ENCODE measurements at regions not wholly inside any gene's neighbourhood (a gene's known extent, or its start where the extent isn't known, plus 50 kb on each side); places are given as distances from the start of the nearest gene placed in this dataset.

DNA sequence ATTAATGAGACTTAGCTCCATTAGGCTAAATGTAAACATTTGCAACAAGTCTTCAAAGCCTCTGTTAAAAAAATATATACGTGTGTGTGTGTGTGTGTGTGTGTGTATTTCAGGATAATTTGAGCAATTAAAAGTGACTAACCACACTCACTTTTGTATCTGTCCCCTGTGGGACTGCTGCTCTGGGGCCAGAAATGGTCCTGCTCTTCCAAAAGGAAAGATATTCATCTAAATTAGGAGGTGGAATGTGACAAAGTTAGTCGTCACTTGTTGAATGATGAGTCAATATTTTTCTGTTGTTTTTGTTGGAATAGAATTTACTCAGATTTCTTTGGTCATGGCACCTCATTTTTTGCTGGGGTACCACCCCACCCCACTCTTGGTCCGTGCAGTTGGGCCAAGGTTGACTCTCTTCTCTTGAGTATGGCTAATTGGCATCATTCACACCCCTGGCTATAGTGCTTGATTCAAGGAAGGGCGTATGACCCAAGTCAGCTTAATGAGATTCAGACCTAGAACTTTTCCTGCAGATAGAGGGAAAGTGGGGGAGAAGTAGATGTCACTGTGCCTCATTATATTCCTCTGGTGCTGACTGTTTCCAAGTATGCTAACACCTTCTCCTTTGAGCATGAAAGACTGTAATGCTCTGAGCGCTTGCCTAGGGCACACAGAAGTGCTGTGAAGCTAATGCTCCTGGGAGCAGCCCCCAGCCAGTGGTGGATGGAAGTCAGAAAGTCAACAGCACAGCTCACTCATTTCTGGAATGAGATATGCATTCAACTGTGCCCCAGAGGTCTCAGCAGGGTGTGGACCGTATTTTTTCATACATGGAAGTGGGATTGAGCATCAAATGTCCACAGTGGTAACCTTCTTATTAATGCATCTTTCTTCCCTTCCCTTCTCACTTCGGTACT lies 577.0 kb upstream of the TBX3 start:
- H3K9me3 Mint-ChIP-seq (ENCODE audit: low read depth) = no peaks in the 10 kb centered on the region
- no peaks in the 10 kb centered on the region for H3K36me3 Mint-ChIP-seq (ENCODE audit: insufficient read depth)
- H3K27ac Mint-ChIP-seq = no peak overlapping the region
- H3K4me1 Mint-ChIP-seq (ENCODE audit: low read depth) = peaks cover 9% of the 10 kb centered on the region
- H3K27me3 Mint-ChIP-seq = peaks cover 41% of the 10 kb centered on the region
- TF ChIP-seq, protein P1, sequence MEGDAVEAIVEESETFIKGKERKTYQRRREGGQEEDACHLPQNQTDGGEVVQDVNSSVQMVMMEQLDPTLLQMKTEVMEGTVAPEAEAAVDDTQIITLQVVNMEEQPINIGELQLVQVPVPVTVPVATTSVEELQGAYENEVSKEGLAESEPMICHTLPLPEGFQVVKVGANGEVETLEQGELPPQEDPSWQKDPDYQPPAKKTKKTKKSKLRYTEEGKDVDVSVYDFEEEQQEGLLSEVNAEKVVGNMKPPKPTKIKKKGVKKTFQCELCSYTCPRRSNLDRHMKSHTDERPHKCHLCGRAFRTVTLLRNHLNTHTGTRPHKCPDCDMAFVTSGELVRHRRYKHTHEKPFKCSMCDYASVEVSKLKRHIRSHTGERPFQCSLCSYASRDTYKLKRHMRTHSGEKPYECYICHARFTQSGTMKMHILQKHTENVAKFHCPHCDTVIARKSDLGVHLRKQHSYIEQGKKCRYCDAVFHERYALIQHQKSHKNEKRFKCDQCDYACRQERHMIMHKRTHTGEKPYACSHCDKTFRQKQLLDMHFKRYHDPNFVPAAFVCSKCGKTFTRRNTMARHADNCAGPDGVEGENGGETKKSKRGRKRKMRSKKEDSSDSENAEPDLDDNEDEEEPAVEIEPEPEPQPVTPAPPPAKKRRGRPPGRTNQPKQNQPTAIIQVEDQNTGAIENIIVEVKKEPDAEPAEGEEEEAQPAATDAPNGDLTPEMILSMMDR (IDR thresholded peaks at IDR 0.05; ENCODE audit: unreplicated experiment) = no peak
- no peak overlapping the region for H3K4me3 Mint-ChIP-seq (ENCODE audit: low read depth)
- no peak for DNase-seq (ENCODE audit: low spot score, unreplicated experiment)

DNA sequence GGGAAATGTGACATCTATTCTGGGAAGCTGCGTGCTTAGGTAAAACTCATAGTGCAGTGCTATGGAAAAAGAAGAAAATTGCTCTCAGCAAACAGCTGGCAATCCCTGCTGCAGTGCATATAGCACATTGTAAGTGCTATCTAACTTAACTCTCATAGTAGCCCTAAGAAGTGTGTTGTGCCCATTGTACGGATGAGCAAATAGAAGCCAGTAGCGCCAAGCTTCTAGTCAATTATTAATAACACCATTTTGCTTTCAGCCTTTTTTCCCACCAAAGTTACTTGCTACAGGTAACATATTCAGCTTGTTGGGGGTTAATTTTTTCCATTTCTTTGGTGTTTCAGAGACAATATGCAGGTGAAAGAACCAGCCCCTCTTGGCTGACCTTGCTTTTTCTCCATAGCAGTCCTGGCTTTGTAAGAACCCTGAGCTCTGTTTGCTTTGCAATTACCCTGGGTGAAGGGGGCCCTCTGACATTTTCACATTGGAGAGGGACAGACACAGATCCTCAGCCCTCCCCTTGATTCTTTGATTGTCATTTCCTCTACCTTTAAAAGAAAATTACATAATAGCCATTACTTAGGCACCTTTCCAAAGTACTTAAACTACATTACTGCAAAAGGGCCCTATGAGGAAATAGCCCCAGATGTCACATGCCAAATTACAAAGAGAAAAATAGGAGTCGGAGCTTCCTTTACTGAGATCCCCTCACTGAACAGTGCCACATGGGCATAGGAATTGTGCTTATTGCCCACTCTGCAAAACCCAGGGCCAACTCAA lies 576.2 kb upstream of the TBX3 start:
- Mint-ChIP-seq H3K4me3 (ENCODE audit: low read depth) (no peak overlapping the region), H3K27me3 (peaks cover 40% of the 10 kb centered on the region), H3K36me3 (ENCODE audit: insufficient read depth) (no peaks in the 10 kb centered on the region), H3K4me1 (ENCODE audit: low read depth) (peaks cover 9% of the 10 kb centered on the region), H3K9me3 (ENCODE audit: low read depth) (no peaks in the 10 kb centered on the region), H3K27ac (no peak overlapping the region)
- TF ChIP-seq, protein P1 (IDR thresholded peaks at IDR 0.05; ENCODE audit: unreplicated experiment) = no peak
- DNase-seq (ENCODE audit: low spot score, unreplicated experiment) = no peak

- TF ChIP-seq, protein P1 (IDR thresholded peaks at IDR 0.05; ENCODE audit: unreplicated experiment) = no peak
- H3K36me3 Mint-ChIP-seq (ENCODE audit: insufficient read depth) = no peaks in the 10 kb centered on the region
- H3K4me3 Mint-ChIP-seq (ENCODE audit: low read depth) = no peak overlapping the region
- no peak overlapping the region for H3K27ac Mint-ChIP-seq
- peaks cover 34% of the 10 kb centered on the region for H3K27me3 Mint-ChIP-seq
- no peaks in the 10 kb centered on the region for H3K9me3 Mint-ChIP-seq (ENCODE audit: low read depth)
- peaks cover 9% of the 10 kb centered on the region for H3K4me1 Mint-ChIP-seq (ENCODE audit: low read depth)
- no peak for DNase-seq (ENCODE audit: low spot score, unreplicated experiment)
Measured at GRCh38 chr12:115257791-115258190, 573.8 kb upstream of the TBX3 start.

DNA sequence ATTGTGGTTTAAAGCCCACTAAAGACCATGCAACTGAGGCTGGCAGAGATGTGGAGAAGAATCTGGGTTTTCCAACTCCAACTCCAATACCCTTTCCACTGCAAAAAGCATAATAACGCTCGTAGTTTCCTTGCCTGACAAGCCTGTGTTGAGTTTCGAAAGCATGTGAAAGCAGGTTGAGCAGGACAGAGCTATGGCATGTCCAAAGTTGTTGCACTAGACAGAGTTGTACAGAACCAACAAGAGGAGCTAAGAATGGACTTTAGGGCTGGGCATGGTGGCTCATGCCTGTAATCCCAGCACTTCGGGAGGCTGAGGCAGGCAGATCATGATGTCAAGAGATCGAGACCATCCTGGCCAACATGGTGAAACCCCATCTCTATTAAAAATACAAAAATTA lies 572.0 kb upstream of the TBX3 start:
- no peak for DNase-seq (ENCODE audit: low spot score, unreplicated experiment)
- peaks cover 38% of the 10 kb centered on the region for H3K27me3 Mint-ChIP-seq
- peaks cover 8% of the 10 kb centered on the region for H3K4me1 Mint-ChIP-seq (ENCODE audit: low read depth)

DNA sequence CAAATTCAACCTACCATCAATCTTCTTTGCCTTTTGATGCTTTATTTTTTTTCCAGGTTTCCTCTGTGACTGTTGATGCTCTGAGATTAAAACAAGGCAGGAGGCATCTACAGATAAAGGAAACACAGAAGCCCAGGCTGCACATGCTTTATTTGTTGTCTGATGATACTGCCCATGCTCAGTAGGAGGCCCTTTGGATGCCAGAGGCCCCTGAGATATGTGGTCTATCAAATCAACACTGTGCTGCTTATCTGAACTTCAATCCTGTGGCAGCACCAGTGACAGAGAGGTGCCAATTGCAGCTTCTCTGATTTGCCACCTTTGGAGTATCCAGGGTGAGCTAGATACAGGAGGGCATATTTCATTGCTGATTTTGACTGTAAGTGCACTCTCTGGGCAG lies 571.3 kb upstream of the TBX3 start:
- TF ChIP-seq, protein P1 (IDR thresholded peaks at IDR 0.05; ENCODE audit: unreplicated experiment) = no peak
- no peak for DNase-seq (ENCODE audit: low spot score, unreplicated experiment)
- Mint-ChIP-seq H3K4me1 (ENCODE audit: low read depth) (peaks cover 3% of the 10 kb centered on the region), H3K4me3 (ENCODE audit: low read depth) (no peak overlapping the region), H3K27ac (no peak overlapping the region), H3K9me3 (ENCODE audit: low read depth) (no peaks in the 10 kb centered on the region), H3K36me3 (ENCODE audit: insufficient read depth) (no peaks in the 10 kb centered on the region), H3K27me3 (peaks cover 42% of the 10 kb centered on the region)

More for the DNA sequence above, 572.0 kb upstream of the TBX3 start:
- Mint-ChIP-seq H3K9me3 (ENCODE audit: low read depth) (no peaks in the 10 kb centered on the region), H3K27ac (no peak overlapping the region), H3K4me3 (ENCODE audit: low read depth) (no peak overlapping the region), H3K36me3 (ENCODE audit: insufficient read depth) (no peaks in the 10 kb centered on the region)
- TF ChIP-seq, protein P1 (IDR thresholded peaks at IDR 0.05; ENCODE audit: unreplicated experiment) = no peak
